Activated naive CD4-positive, alpha-beta T cell (primary cell): ENCODE measurements at regions not wholly inside any gene's neighbourhood (a gene's known extent, or its start where the extent isn't known, plus 50 kb on each side); places are given as distances from the start of the nearest gene placed in this dataset.

Source experiments
- DNase-seq, 4 experiments: peaks; one replicate each; lab custom pipeline; 2025; lab: John Stamatoyannopoulos, UW

- no peak for DNase-seq
These were observed 440.4 kb upstream of the ADGRL3 start for GRCh38 chr4:60759518-60760245.

- no peak for DNase-seq
These were observed 419.3 kb upstream of the ADGRL3 start for GRCh38 chr4:60780874-60781273.

GRCh38 chr4:60790608-60791007 is 409.5 kb upstream of the ADGRL3 start:
- DNase-seq, result no peak

GRCh38 chr4:60794372-60794771 is 405.8 kb upstream of the ADGRL3 start:
- DNase-seq, result no peak

- no peak for DNase-seq
These were observed 400.9 kb upstream of the ADGRL3 start for GRCh38 chr4:60799214-60799613.

GRCh38 chr4:60800701-60801100 is 399.4 kb upstream of the ADGRL3 start:
- no peak for DNase-seq

GRCh38 chr4:60805500-60806313 is 394.4 kb upstream of the ADGRL3 start:
- DNase-seq, result no peak

DNA sequence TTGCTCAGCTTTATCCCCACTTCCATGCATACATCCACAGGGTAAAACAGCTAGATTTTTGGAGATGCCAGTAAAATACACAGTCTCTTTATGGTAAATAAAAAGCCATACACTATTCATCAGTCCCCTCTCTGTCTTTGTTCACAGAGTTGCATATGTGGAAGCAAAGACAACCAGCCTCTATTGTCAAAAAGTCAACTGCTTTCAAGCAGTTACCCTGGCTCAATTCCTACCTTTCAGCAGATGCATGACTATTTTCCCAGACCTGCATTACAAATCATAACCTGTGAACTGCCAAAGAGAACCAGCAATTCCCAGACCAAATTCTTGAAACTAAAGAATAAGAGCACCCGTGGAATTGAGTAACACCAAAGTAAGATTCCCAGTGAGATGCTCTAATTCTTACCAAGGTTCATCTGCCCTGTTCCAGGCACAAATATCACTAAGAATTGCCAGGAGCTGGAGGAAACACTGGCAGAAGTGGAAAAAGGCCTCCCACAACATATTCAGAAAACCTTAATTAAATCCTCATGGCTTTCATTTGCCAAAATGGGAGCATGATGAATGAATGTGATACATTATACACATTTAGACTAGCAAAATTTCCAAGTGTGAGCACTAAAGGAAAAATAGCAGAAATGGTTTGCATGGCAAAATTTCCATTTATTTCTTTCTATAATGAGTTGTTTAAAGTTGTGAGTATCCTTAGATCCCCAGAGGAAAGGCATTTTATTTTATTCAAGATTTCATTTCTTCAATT is 391.2 kb upstream of the ADGRL3 start:
- no peak for DNase-seq

DNA sequence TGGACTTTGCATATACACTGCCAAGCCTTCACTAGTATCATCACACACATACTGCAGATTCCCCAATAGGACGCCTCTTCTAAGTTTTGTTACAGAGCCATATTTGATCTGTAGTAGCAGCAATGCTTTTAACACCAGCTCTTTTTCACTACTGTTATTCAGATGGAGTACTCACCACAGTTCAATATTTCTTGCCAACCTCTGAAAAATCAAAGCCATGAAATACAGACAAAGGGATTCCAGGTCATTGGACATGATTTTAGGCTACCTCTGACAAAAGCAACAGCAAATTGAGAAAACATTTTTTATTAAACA is 390.7 kb upstream of the ADGRL3 start:
- no peak for DNase-seq

- DNase-seq, result no peak
These were observed 387.3 kb upstream of the ADGRL3 start for GRCh38 chr4:60812811-60813210.

DNA sequence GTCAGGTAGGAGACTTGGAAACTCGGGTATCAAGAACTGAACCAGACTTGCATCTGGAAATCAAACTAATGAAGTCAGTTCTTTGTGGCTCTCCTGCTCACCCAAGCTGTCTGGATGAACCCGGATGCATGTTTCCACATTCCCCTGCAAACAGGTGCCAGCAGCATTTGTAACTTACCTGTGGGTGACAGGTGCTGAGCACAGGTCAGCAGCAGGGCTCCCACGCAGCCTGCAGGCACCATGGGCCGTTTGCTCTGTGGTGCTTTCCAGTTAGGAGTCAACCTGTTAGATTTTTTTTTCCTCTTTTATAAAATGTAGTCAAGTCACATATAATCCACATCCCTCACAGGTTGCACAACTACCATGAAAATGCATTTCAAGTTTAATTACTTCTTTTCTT is 385.6 kb upstream of the ADGRL3 start:
- DNase-seq, result no peak

GRCh38 chr4:60817609-60818008 is 382.5 kb upstream of the ADGRL3 start:
- no peak for DNase-seq

GRCh38 chr4:60822986-60823385 is 377.1 kb upstream of the ADGRL3 start:
- no peak for DNase-seq

- no peak for DNase-seq
These were observed 360.1 kb upstream of the ADGRL3 start for GRCh38 chr4:60840020-60840419.

DNA sequence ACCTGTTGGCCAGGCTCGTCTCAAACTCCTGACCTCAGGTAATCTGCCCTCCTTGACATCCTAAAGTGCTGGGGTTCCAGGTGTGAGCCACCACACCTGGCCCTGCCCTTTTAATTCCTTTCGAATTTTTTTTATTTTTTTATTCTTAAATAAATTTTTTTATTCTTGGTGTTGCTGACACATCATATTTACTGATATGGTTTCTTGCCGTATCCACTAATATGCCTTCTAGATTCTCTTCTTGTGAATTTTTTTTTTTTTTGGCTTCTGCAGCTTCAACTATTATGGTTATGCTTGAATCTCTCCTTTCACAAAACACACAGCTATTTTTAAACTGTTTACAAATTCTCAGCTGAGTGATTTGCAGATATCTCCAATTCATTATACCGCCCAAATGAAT is 353.4 kb upstream of the ADGRL3 start:
- DNase-seq, result no peak

- no peak for DNase-seq
These were observed 352.5 kb upstream of the ADGRL3 start for GRCh38 chr4:60847614-60848013.

DNA sequence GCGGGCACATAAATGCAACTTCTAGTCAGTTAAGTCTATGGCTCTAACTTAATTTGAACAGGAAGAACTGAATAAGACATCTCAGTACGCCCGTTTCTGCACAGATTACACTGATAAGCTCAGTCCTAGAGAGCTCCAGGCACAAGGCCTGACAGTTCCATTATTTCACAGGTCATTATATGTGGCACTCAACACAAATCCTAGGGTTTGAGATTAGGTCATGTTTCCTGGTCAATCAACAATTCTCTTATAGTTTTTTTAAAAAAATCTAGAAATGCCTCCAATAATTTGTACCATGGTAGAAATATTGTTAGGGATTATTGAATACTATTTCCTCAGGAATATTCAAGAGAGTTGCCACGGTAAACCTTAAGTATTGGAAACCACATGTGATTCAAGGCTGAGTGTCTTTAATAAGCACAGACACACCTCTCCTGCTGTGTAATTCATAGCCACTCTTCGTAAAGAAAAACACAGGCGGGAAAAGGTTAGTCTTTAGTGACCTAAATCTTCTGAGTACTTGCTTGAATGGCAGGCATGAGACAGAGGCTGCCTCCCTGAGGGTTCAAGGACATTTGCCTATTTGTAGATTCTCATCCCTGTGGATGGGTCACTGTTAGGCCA is 342.9 kb upstream of the ADGRL3 start:
- DNase-seq, result no peak

GRCh38 chr4:60863442-60863841 is 336.7 kb upstream of the ADGRL3 start:
- no peak for DNase-seq

DNA sequence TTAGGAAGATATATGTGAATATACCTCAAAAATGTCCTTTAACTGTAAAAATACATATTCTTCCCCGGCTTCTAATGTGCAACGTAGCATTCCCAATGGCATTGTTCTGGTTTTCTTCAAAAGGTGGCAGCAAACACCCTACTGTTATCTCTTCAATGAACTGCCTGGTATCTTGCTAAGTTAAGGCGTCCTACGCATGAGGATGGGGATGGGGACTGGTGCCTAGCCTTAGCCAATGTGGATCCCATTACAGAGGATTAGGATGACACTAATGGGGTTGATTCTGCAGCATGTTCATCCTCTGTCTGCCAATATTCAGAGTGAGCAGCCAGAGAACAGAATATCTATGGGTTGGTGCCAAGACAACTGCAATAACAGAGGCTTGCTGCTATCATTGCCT is 334.9 kb upstream of the ADGRL3 start:
- no peak for DNase-seq

DNA sequence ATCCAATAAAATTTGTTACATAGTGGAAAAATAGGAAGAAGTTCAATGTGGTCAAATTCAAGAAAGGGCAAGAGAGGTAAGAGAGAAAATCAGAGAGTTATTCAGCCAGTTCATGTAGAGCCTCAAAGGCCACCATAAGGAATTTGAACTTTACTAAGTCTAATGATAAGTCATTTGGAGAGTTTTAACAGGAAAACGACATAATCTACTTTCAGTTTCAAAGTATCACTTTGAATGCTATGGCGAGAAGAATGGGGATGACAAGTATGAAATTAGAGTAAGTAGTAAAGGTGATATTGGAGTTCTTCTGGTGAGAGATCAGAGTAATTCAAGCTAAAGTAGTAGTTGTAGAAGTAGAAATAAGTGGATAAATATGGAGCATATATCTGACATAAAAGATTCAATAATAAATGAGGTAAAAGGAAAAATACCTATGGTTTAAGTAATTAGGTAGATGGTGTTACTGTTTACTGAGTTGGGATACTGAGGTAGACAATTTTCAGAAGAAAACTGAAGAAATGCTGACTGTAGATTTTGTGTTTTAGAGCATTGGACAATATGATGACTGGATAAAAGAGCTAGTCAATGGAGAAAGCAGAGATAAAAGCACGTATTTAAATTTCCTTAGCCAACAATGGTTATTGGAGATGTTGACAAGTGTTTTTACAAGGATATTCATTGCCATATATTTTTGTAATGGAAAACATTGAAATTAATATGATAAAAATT is 331.7 kb upstream of the ADGRL3 start:
- DNase-seq, result no peak

DNA sequence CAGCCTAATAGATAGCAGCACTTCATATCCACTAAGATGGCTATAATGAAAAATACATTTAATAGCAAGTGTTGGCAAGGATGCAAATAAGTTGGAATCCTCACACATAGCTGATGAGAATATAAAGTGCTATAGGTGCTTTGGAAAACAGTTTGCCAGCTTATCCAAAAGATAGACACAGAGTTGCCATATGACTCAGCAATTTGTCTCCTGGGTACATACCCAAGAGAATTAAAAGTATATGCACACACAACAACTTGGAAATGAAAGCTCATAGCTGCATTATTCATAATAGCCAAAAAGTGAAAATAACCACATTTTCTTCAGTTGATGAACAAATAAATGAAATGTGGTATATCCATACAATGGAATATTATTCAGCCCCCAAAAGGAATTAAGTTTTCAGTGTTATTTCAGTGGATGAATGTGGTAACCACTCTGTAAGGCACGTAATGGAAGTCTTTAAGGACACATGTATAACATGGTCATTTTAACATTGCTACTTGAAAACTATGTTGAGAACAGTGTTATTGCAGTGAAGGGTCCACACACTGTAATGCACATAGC is 320.9 kb upstream of the ADGRL3 start:
- no peak for DNase-seq

- no peak for DNase-seq
These were observed 315.5 kb upstream of the ADGRL3 start for GRCh38 chr4:60884587-60884986.
